ENCODE measurements at regions not wholly inside any gene's neighbourhood (a gene's known extent, or its start where the extent isn't known, plus 50 kb on each side); places are given as distances from the start of the nearest gene placed in this dataset.
A peak's percentile ranks its signal among the peaks of the same experiment; 100 is the strongest.

DNA sequence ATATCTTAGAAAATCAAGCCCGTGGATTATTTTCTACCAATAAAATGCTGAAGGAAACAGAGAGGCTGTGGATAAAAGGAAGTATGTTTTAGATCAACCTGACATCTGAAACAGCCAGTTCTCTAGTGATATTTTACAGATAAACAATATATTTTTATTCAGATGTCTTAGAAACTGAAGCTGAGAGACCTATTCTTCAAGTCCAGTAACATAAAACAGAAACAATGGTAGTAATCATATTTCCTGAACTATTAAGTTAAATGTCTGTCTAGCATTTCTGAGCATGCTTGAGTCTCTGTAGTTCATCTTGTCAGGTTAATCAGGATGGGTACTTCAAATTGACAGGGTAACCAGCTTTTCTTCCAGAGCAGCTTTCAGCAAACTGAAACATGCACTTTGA is 449.6 kb upstream of the TOM1L1 start:
- Histone ChIP-seq H3K4me3 (ENCODE audit: low read length) (no peak overlapping the region), H3K9ac (ENCODE audit: low read length) (no peak overlapping the region), H3K27me3 (ENCODE audit: insufficient read depth, low read depth, low read length) (no peaks in the 10 kb centered on the region), H4K20me1 (ENCODE audit: insufficient read depth) (no peaks in the 10 kb centered on the region), H3K9me3 (ENCODE audit: low read length) (peaks cover 7% of the 10 kb centered on the region), H2AFZ (ENCODE audit: low read depth, low read length) (no peak overlapping the region), H3F3A (ENCODE audit: insufficient read depth, low read length, poor library complexity, severe bottlenecking) (no peaks in the 10 kb centered on the region), H3K4me2 (ENCODE audit: low read length) (no peak overlapping the region), H3K9me2 (ENCODE audit: insufficient read depth, low read length) (no peaks in the 10 kb centered on the region), H3K36me3 (ENCODE audit: insufficient read depth, low read length) (no peaks in the 10 kb centered on the region), H3K79me2 (replicated peaks; ENCODE audit: insufficient read depth, low read length) (no peaks in the 10 kb centered on the region), H3K27ac (ENCODE audit: low read length) (no peak overlapping the region)
- TF ChIP-seq EP300 (conservative IDR thresholded peaks at IDR 0.05; ENCODE audit: poor library complexity, severe bottlenecking), result peak; percentile 45
- no peak for TF ChIP-seq POLR2AphosphoS5 (IDR thresholded peaks at IDR 0.05)
- TF ChIP-seq TAF1 (IDR thresholded peaks at IDR 0.05; ENCODE audit: low read depth), result no peak
- no peak for TF ChIP-seq SMC3 (conservative IDR thresholded peaks at IDR 0.05; ENCODE audit: poor library complexity)
- TF ChIP-seq, protein P1, sequence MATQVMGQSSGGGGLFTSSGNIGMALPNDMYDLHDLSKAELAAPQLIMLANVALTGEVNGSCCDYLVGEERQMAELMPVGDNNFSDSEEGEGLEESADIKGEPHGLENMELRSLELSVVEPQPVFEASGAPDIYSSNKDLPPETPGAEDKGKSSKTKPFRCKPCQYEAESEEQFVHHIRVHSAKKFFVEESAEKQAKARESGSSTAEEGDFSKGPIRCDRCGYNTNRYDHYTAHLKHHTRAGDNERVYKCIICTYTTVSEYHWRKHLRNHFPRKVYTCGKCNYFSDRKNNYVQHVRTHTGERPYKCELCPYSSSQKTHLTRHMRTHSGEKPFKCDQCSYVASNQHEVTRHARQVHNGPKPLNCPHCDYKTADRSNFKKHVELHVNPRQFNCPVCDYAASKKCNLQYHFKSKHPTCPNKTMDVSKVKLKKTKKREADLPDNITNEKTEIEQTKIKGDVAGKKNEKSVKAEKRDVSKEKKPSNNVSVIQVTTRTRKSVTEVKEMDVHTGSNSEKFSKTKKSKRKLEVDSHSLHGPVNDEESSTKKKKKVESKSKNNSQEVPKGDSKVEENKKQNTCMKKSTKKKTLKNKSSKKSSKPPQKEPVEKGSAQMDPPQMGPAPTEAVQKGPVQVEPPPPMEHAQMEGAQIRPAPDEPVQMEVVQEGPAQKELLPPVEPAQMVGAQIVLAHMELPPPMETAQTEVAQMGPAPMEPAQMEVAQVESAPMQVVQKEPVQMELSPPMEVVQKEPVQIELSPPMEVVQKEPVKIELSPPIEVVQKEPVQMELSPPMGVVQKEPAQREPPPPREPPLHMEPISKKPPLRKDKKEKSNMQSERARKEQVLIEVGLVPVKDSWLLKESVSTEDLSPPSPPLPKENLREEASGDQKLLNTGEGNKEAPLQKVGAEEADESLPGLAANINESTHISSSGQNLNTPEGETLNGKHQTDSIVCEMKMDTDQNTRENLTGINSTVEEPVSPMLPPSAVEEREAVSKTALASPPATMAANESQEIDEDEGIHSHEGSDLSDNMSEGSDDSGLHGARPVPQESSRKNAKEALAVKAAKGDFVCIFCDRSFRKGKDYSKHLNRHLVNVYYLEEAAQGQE (IDR thresholded peaks at IDR 0.05; ENCODE audit: borderline replicate concordance), result no peak

- H3K9me3 ChIP-seq (ENCODE audit: low read length), result peaks cover 7% of the 10 kb centered on the region
- no peak overlapping the region for H3K27ac ChIP-seq (ENCODE audit: low read length)
- no peaks in the 10 kb centered on the region for H3K9me2 ChIP-seq (ENCODE audit: insufficient read depth, low read length)
- no peaks in the 10 kb centered on the region for H3K36me3 ChIP-seq (ENCODE audit: insufficient read depth, low read length)
- no peak overlapping the region for H3K4me2 ChIP-seq (ENCODE audit: low read length)
- H3K79me2 ChIP-seq (replicated peaks; ENCODE audit: insufficient read depth, low read length), result no peaks in the 10 kb centered on the region
- H3F3A ChIP-seq (ENCODE audit: insufficient read depth, low read length, poor library complexity, severe bottlenecking), result no peaks in the 10 kb centered on the region
- no peaks in the 10 kb centered on the region for H4K20me1 ChIP-seq (ENCODE audit: insufficient read depth)
- H2AFZ ChIP-seq (ENCODE audit: low read depth, low read length), result no peak overlapping the region
- H3K27me3 ChIP-seq (ENCODE audit: insufficient read depth, low read depth, low read length), result no peaks in the 10 kb centered on the region
- no peak for TF ChIP-seq RAD21 (conservative IDR thresholded peaks at IDR 0.05)
- TF ChIP-seq TAF1 (IDR thresholded peaks at IDR 0.05; ENCODE audit: low read depth), result no peak
- TF ChIP-seq, protein P1 (IDR thresholded peaks at IDR 0.05; ENCODE audit: borderline replicate concordance), result no peak
- TF ChIP-seq CTCF (IDR thresholded peaks at IDR 0.05; ENCODE audit: poor library complexity, severe bottlenecking), result no peak
- TF ChIP-seq SMC3 (conservative IDR thresholded peaks at IDR 0.05; ENCODE audit: poor library complexity), result no peak
- TF ChIP-seq EP300 (conservative IDR thresholded peaks at IDR 0.05; ENCODE audit: poor library complexity, severe bottlenecking), result no peak
- TF ChIP-seq MXI1 (conservative IDR thresholded peaks at IDR 0.05; ENCODE audit: poor library complexity, severe bottlenecking), result no peak
- no peak for TF ChIP-seq EZH2 (IDR thresholded peaks at IDR 0.05; ENCODE audit: borderline replicate concordance, insufficient read depth, low read length, poor library complexity, severe bottlenecking)
- no peak for TF ChIP-seq POLR2AphosphoS5 (IDR thresholded peaks at IDR 0.05)
- no peak overlapping the region for H3K4me3 ChIP-seq (ENCODE audit: low read length)
- no peak overlapping the region for H3K9ac ChIP-seq (ENCODE audit: low read length)
These were observed 447.8 kb upstream of the TOM1L1 start for GRCh38 chr17:54452666-54453348.
